Astrocyte (in vitro differentiated cells and primary cell): ENCODE measurements at regions not wholly inside any gene's neighbourhood (a gene's known extent, or its start where the extent isn't known, plus 50 kb on each side); places are given as distances from the start of the nearest gene placed in this dataset.

Experiments used
- CTCF ChIP-seq: IDR thresholded peaks from 2 replicates; pipeline ENCODE4 v1.5.1; 2011; ENCODE audit warnings: low read depth, mild to moderate bottlenecking, inconsistent platforms, low read length, moderate library complexity; ENCODE audit not compliant: insufficient read depth
- EZH2 ChIP-seq: IDR thresholded peaks from 2 replicates; pipeline ENCODE4 v1.6.1; 2012; ENCODE audit warnings: mild to moderate bottlenecking, low read length, inconsistent platforms; ENCODE audit not compliant: insufficient read depth

DNA sequence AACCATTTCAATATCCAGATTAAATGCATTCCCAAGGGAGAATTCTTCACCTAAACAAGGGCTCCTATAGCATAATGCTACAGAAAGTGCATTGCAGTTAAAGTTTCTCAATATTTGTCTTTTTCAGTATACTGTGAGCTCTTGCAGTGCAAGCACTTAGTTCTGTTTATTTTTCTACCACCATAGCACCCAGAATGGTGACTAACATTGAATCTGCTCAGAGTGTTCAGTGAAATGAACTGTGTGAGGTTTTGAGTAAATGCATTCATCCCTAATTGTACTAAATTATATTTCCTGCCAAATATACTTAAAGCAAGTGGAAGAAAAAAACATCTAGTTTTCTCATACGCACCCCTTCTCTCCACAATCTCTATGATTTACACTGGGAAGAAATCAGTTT is 383.9 kb downstream of the PCDH7 start:
- TF ChIP-seq CTCF (no peak), EZH2 (no peak)
